ENCODE measurements at regions not wholly inside any gene's neighbourhood (a gene's known extent, or its start where the extent isn't known, plus 50 kb on each side); places are given as distances from the start of the nearest gene placed in this dataset.

- no peaks in the 10 kb centered on the region for H3K27me3 ChIP-seq
- no peaks in the 10 kb centered on the region for H3K4me1 ChIP-seq
- WGBS, 2 donors: 84 to 86% methylated on average over 4 of the region's 4 CpGs
- no peaks in the 10 kb centered on the region for H3K9me3 ChIP-seq
- intact Hi-C loops (cut with DNase I): no loop called here
- H3K27ac ChIP-seq: no peak overlapping the region
- no peak overlapping the region for H3K4me3 ChIP-seq (replicated peaks in 1 of 3)
- no peaks in the 10 kb centered on the region for H3K36me3 ChIP-seq
- TF ChIP-seq POLR2A (IDR thresholded peaks at IDR 0.05) (no peak), CTCF (IDR thresholded peaks at IDR 0.05) (no peak)
- no peak for DNase-seq
Observed at GRCh38 chr3:20652231-20652986, 466.4 kb upstream of the SGO1 start.

DNA sequence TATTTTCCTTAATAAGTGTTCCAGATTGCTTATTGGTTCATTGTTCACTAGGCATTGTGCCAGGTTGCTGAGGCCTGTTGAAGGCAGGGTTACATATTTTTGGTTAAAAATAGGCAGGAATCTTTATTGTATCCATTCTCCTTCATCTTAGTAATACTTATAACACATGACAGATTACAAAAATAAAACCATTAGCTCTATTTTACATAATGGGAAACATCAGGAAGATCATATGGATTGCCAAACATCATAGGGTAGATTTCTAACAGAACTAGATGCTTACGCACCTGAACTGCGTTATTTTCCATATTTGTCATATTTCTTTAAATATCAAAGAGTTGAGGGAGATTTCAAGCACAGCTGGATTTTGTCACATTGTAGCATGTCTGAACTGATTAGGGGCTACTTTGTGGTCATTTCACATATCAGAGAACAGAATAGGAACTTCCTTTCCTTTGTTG is 462.9 kb upstream of the SGO1 start:
- TF ChIP-seq CTCF (IDR thresholded peaks at IDR 0.05) (no peak), POLR2A (IDR thresholded peaks at IDR 0.05) (no peak)
- WGBS, 2 donors: 93 to 97% methylated on average over 2 of the region's 2 CpGs

DNA sequence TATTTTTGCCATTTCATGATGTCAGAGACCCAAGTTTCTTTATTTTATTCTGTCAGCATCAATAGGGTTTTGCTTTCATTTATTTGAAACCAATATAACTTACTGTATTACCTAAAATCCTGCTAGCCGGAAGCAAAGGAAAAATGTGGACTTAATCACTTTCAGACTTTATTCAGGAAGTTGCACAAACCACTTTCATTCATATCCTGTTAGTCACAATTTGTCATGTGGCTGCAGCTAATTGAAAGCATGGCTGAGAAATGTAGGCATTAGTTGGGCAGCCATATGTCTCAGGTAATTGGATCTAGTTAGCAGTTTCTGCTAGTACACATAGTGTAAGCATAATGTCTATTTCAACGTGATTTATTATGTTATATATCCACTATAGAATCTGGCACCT is 462.3 kb upstream of the SGO1 start:
- Histone ChIP-seq H3K4me1 (no peaks in the 10 kb centered on the region), H3K9me3 (no peaks in the 10 kb centered on the region), H3K27me3 (no peaks in the 10 kb centered on the region), H3K27ac (no peak overlapping the region), H3K4me3 (replicated peaks in 1 of 3) (no peak overlapping the region), H3K36me3 (no peaks in the 10 kb centered on the region)
- DNase-seq: no peak
- WGBS, 2 donors: 73 to 78% methylated on average over 2 of the region's 2 CpGs
- TF ChIP-seq CTCF (IDR thresholded peaks at IDR 0.05) (no peak), POLR2A (IDR thresholded peaks at IDR 0.05) (no peak)
- intact Hi-C loops (cut with DNase I): no loop called here

More for the DNA sequence above, 462.9 kb upstream of the SGO1 start:
- no peak for DNase-seq
- H3K4me1 ChIP-seq: no peaks in the 10 kb centered on the region
- H3K27me3 ChIP-seq: no peaks in the 10 kb centered on the region
- intact Hi-C loops (cut with DNase I): no loop called here
- no peaks in the 10 kb centered on the region for H3K9me3 ChIP-seq
- H3K4me3 ChIP-seq (replicated peaks in 1 of 3): no peak overlapping the region
- no peaks in the 10 kb centered on the region for H3K36me3 ChIP-seq
- no peak overlapping the region for H3K27ac ChIP-seq

GRCh38 chr3:20646425-20646824 is 460.4 kb upstream of the SGO1 start:
- H3K9me3 ChIP-seq: no peaks in the 10 kb centered on the region
- TF ChIP-seq POLR2A (IDR thresholded peaks at IDR 0.05) (no peak), CTCF (IDR thresholded peaks at IDR 0.05) (no peak)
- intact Hi-C loops (cut with DNase I): no loop called here

GRCh38 chr3:20645340-20645739 is 459.3 kb upstream of the SGO1 start:
- 65 to 66% methylated on average over 3 of the region's 3 CpGs for WGBS, 2 donors
- Histone ChIP-seq H3K36me3 (no peaks in the 10 kb centered on the region), H3K4me1 (no peaks in the 10 kb centered on the region), H3K27ac (no peak overlapping the region), H3K27me3 (no peaks in the 10 kb centered on the region), H3K9me3 (no peaks in the 10 kb centered on the region), H3K4me3 (replicated peaks in 1 of 3) (no peak overlapping the region)
- intact Hi-C loops (cut with DNase I): no loop called here
- DNase-seq: no peak
- TF ChIP-seq CTCF (IDR thresholded peaks at IDR 0.05) (no peak), POLR2A (IDR thresholded peaks at IDR 0.05) (no peak)

More at GRCh38 chr3:20646425-20646824, 460.4 kb upstream of the SGO1 start:
- WGBS, 2 donors: 69% methylated on average over 1 of the region's 1 CpG
- H3K27me3 ChIP-seq: no peaks in the 10 kb centered on the region
- no peak for DNase-seq
- no peak overlapping the region for H3K27ac ChIP-seq
- H3K4me3 ChIP-seq (replicated peaks in 1 of 3): no peak overlapping the region
- no peaks in the 10 kb centered on the region for H3K4me1 ChIP-seq
- H3K36me3 ChIP-seq: no peaks in the 10 kb centered on the region

Data from thyroid gland (tissue), 4 donors.